Suprapubic skin (tissue), 4 donors: ENCODE measurements at regions not wholly inside any gene's neighbourhood (a gene's known extent, or its start where the extent isn't known, plus 50 kb on each side); places are given as distances from the start of the nearest gene placed in this dataset.

Experiments used
- DNase-seq, 2 donors: peaks; one replicate each; pipeline ENCODE4 v3.0.0-alpha.2; 2019; ENCODE audit warnings: low spot score in 2 of 2
- H3K27ac ChIP-seq: fragments of 200-600 bp; sonication (generic); one replicate; pipeline ENCODE4 v1.5.1; 2019
- H3K27me3 ChIP-seq: fragments of 200-600 bp; sonication (generic); one replicate; pipeline ENCODE4 v1.5.1; 2019
- H3K36me3 ChIP-seq: fragments of 200-600 bp; sonication (generic); one replicate; pipeline ENCODE4 v1.5.1; 2019
- H3K4me1 ChIP-seq: fragments of 200-600 bp; sonication (generic); one replicate; pipeline ENCODE4 v1.5.1; 2019
- H3K4me3 ChIP-seq: fragments of 200-600 bp; sonication (generic); one replicate; pipeline ENCODE4 v1.5.1; 2019; ENCODE audit warnings: mild to moderate bottlenecking
- H3K9me3 ChIP-seq: fragments of 200-600 bp; sonication (generic); one replicate; pipeline ENCODE4 v1.5.1; 2019
- EP300 ChIP-seq: sonication (generic); formaldehyde crosslinking; IDR thresholded peaks from one replicate; pipeline ENCODE4 v1.6.1; 2017; ENCODE audit warnings: antibody characterized with exemption
- POLR2A ChIP-seq, 2 donors: fragments of 450-650 bp; IDR thresholded peaks; one replicate each; pipeline ENCODE4 v1.6.1; 2017; ENCODE audit warnings: antibody characterized with exemption in 2 of 2, mild to moderate bottlenecking in 2 of 2, moderate library complexity in 2 of 2
- POLR2AphosphoS5 ChIP-seq, 3 donors: sonication (generic); formaldehyde crosslinking; IDR thresholded peaks; one replicate each; pipeline ENCODE4 v1.6.1; 2017; ENCODE audit warnings: antibody characterized with exemption in 3 of 3
- WGBS: methylation state at CpG from one replicate; pipeline ENCODE4 v1.1.5; 2018; 5-methylcytosine and 5-hydroxymethylcytosine counted together
- TF ChIP-seq, protein P1 (sequence below), 2 donors: fragments of 200-600 bp in 1 of 2; fragments of 450-650 bp in 1 of 2; sonication (generic) in 1 of 2; IDR thresholded peaks; one replicate each; pipeline ENCODE4 v1.5.1; 2016 to 2019; ENCODE audit warnings: antibody characterized with exemption in 2 of 2, mild to moderate bottlenecking in 1 of 2, moderate library complexity in 1 of 2

DNA sequence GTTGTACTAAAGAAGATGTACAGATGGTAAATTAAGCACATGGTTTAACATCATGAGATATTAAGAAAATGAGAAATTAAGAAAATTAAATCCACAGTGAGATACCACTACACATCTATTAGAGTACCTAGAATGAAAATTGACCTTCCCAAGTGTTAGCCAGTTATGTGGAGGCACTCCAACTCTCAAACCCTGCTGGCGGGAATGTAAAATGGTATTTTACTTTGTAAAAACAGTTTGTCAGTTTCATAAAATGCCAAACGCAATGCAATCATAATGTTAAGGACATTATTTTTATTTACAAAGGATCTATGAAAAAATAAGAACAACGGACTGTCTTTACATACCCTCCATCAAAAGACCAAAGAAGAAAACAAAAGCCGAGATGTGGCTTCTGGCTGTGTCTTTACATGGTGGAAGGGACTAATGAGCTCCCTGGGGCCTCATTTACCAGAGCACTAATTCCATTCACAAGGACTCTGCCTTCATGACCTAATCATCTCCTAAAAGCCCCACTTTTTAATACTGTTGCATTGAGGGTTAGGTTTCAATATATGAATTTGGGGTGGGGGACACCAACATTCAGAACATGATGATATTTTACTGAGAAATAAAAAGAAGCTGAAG, 1178.7 kb downstream of the AACS start:
- no peak overlapping the region for H3K27ac ChIP-seq
- no peak for DNase-seq
- no peaks in the 10 kb centered on the region for H3K9me3 ChIP-seq
- H3K4me3 ChIP-seq, result no peak overlapping the region
- no peaks in the 10 kb centered on the region for H3K4me1 ChIP-seq
- 77% methylated on average over 4 of the region's 4 CpGs for WGBS
- TF ChIP-seq POLR2A (IDR thresholded peaks at IDR 0.05), result no peak
- TF ChIP-seq, protein P1, sequence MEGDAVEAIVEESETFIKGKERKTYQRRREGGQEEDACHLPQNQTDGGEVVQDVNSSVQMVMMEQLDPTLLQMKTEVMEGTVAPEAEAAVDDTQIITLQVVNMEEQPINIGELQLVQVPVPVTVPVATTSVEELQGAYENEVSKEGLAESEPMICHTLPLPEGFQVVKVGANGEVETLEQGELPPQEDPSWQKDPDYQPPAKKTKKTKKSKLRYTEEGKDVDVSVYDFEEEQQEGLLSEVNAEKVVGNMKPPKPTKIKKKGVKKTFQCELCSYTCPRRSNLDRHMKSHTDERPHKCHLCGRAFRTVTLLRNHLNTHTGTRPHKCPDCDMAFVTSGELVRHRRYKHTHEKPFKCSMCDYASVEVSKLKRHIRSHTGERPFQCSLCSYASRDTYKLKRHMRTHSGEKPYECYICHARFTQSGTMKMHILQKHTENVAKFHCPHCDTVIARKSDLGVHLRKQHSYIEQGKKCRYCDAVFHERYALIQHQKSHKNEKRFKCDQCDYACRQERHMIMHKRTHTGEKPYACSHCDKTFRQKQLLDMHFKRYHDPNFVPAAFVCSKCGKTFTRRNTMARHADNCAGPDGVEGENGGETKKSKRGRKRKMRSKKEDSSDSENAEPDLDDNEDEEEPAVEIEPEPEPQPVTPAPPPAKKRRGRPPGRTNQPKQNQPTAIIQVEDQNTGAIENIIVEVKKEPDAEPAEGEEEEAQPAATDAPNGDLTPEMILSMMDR (IDR thresholded peaks at IDR 0.05), result no peak
- no peak for TF ChIP-seq POLR2AphosphoS5 (IDR thresholded peaks at IDR 0.05)
- no peak for TF ChIP-seq EP300
- H3K27me3 ChIP-seq, result no peaks in the 10 kb centered on the region
- no peaks in the 10 kb centered on the region for H3K36me3 ChIP-seq

DNA sequence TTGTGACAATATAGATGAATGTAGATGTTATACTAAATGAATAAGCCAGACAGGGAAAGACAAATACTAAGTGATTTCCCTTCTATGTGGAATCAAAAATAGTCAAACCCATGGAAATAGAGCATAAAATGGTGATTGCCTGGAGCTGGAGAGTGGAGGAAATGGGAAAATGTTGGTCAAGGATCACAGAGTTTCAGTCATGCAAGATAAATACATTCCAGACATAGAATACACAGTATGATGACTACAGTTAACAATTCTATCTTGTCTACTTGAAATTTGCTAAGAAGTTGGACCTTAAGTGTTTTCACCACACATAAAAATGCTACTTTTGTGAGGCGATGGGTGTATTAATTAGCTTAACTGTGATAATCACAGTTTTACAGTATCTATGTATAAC, 1182.7 kb downstream of the AACS start:
- Histone ChIP-seq H3K4me1 (no peaks in the 10 kb centered on the region), H3K27ac (no peak overlapping the region), H3K9me3 (no peaks in the 10 kb centered on the region), H3K36me3 (no peaks in the 10 kb centered on the region), H3K4me3 (no peak overlapping the region), H3K27me3 (no peaks in the 10 kb centered on the region)
- no peak for DNase-seq
- 90% methylated on average over 1 of the region's 1 CpG for WGBS
- TF ChIP-seq, protein P1 (IDR thresholded peaks at IDR 0.05), result no peak

DNA sequence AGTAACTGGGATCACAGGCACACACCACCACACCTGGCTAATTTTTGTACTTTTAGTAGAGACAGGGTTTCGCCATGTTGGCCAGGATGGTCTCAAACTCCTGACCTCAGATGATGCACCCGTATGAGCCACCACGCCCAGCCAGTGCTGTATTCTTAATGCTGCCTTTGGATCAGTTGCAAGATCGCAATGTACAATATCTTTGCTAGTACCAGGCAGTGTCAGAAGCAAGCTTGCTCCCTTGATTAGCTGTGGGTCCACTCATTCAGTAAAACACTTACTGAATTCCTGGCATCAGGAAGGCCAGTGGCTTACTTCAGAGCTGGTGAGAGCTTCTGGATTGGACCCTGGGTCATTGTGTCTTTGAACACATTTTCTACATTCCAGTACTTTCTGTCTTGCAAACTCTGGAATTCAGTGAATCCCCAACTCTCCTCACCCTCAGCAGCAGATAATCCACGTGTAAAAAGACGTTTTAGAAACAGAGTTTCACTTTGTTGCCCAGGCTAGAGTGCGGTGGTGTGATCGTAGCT, 1183.7 kb downstream of the AACS start:
- Histone ChIP-seq H3K4me3 (no peak overlapping the region), H3K9me3 (no peaks in the 10 kb centered on the region), H3K36me3 (no peaks in the 10 kb centered on the region), H3K4me1 (no peaks in the 10 kb centered on the region), H3K27me3 (no peaks in the 10 kb centered on the region), H3K27ac (no peak overlapping the region)
- 82% methylated on average over 8 of the region's 8 CpGs for WGBS
- DNase-seq, result no peak
- no peak for TF ChIP-seq POLR2A (IDR thresholded peaks at IDR 0.05)
- TF ChIP-seq, protein P1 (IDR thresholded peaks at IDR 0.05), result no peak
- no peak for TF ChIP-seq POLR2AphosphoS5 (IDR thresholded peaks at IDR 0.05)
- TF ChIP-seq EP300, result no peak

DNA sequence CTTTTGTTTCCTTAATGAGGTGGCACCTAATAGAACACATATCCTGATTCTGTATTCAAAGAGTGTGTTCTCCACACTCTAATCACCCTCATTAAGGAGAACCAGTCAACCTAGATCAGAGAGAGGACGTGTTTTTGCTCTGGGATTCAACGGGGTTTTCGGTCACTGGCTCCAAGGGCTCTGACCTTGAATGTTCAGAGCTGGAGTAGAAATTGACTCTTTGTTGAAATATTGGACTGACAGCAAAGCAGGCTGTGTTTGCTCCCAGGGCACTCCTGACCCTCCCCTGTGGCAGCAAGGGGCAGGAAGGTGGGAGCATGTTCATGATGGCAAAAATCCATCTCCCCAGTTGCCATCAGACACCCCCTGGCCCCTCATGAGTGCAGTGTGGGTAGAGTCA, 1193.0 kb downstream of the AACS start:
- TF ChIP-seq POLR2A (IDR thresholded peaks at IDR 0.05) (no peak), POLR2AphosphoS5 (IDR thresholded peaks at IDR 0.05) (no peak), EP300 (no peak)
- TF ChIP-seq, protein P1 (IDR thresholded peaks at IDR 0.05), result no peak
- Histone ChIP-seq H3K4me3 (no peak overlapping the region), H3K27me3 (no peaks in the 10 kb centered on the region), H3K36me3 (no peaks in the 10 kb centered on the region), H3K27ac (no peak overlapping the region), H3K4me1 (no peaks in the 10 kb centered on the region), H3K9me3 (no peaks in the 10 kb centered on the region)
- DNase-seq, result no peak
- 93% methylated on average over 3 of the region's 3 CpGs for WGBS

DNA sequence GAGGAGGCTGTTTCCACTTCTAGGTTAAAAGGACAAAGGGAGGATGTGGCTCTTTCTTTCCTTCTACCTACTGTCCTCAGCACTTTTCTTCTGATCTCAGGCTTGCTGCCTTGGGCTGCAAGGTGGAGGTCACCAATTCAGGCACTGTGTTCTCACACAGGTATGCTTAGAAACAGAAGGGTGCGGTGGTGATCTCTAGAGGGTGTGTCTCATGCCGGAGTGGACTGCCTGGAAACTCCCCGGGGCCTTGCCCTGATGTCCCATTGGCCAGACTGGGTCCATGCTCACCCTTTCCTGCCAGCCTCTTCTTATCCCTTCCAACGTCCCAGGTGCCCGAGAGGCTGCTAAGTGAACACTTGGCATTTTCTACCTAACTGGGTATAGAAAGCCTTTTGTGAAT, 1197.6 kb downstream of the AACS start:
- TF ChIP-seq POLR2A (IDR thresholded peaks at IDR 0.05), result no peak
- TF ChIP-seq POLR2AphosphoS5 (IDR thresholded peaks at IDR 0.05), result no peak
- no peak for TF ChIP-seq EP300
- TF ChIP-seq, protein P1 (IDR thresholded peaks at IDR 0.05), result no peak
- H3K36me3 ChIP-seq, result no peaks in the 10 kb centered on the region
- no peak overlapping the region for H3K27ac ChIP-seq
- no peak for DNase-seq
- H3K4me1 ChIP-seq, result no peaks in the 10 kb centered on the region
- WGBS, result 82% methylated on average over 5 of the region's 5 CpGs
- H3K27me3 ChIP-seq, result no peaks in the 10 kb centered on the region
- no peaks in the 10 kb centered on the region for H3K9me3 ChIP-seq
- no peak overlapping the region for H3K4me3 ChIP-seq
